Transverse colon (tissue), 4 donors: ENCODE measurements at regions not wholly inside any gene's neighbourhood (a gene's known extent, or its start where the extent isn't known, plus 50 kb on each side); places are given as distances from the start of the nearest gene placed in this dataset.

Experiments used
- DNase-seq: peaks from one replicate; pipeline ENCODE4 v3.0.0-alpha.2; 2019
- H3K27ac ChIP-seq, 4 donors: fragments of 200-600 bp; sonication (generic); 2 replicates each; pipeline ENCODE4 v1.5.1; 2016 to 2018; ENCODE audit warnings: inconsistent platforms in 4 of 4
- H3K27me3 ChIP-seq: fragments of 200-600 bp; sonication (generic); 2 replicates; pipeline ENCODE4 v1.5.1; 2017; ENCODE audit warnings: inconsistent platforms
- H3K36me3 ChIP-seq, 4 donors: fragments of 200-600 bp; sonication (generic); 2 replicates each; pipeline ENCODE4 v1.5.1; 2017 to 2019; ENCODE audit warnings: inconsistent platforms in 4 of 4
- H3K4me1 ChIP-seq, 4 donors: fragments of 200-600 bp; sonication (generic); 2 replicates each; pipeline ENCODE4 v1.5.1; 2017 to 2020; ENCODE audit warnings: inconsistent platforms in 4 of 4
- H3K4me3 ChIP-seq, 4 donors: fragments of 200-600 bp; sonication (generic); 1 replicate in 1 of 4; 2 replicates in 3 of 4; pipeline versions ENCODE4 v1.5.1 to v1.6.1; 2017 to 2019; ENCODE audit warnings: inconsistent platforms in 4 of 4
- H3K9me3 ChIP-seq, 2 donors: fragments of 200-600 bp; sonication (generic); 2 replicates each; pipeline ENCODE4 v1.5.1; 2017 to 2019; ENCODE audit warnings: inconsistent platforms in 2 of 2
- EP300 ChIP-seq: sonication (generic); formaldehyde crosslinking; IDR thresholded peaks from one replicate; pipeline ENCODE4 v1.6.1; 2017; ENCODE audit warnings: antibody characterized with exemption, low read depth
- POLR2A ChIP-seq: fragments of 450-650 bp; IDR thresholded peaks from one replicate; pipeline ENCODE4 v1.6.1; 2016; ENCODE audit warnings: antibody characterized with exemption, mild to moderate bottlenecking, moderate library complexity
- POLR2AphosphoS5 ChIP-seq, 3 donors: sonication (generic); formaldehyde crosslinking; IDR thresholded peaks; one replicate each; pipeline ENCODE4 v1.6.1; 2016; ENCODE audit warnings: antibody characterized with exemption in 3 of 3
- WGBS, 2 donors: methylation state at CpG; one replicate each; pipeline ENCODE4 v1.1.5; 2018; ENCODE audit warnings: low coverage in 1 of 2; 5-methylcytosine and 5-hydroxymethylcytosine counted together
- in situ Hi-C, 4 donors: fragments of 200-750 bp; cut with MboI; loops; one replicate each; pipeline versions ENCODE4 v1.15.0 to v1.15.1; 2017; ENCODE audit warnings: low sequenced_read_pairs in 3 of 4, low pct_ligation_motif_present in 1 of 4, low pct_unique_long_range_greater_than_20kb in 1 of 4
- intact Hi-C: fragments of 100-400 bp; cut with DNase I; formaldehyde crosslinking; loops from one replicate; pipeline ENCODE4 v1.15.1; 2023; ENCODE audit warnings: low total_unique reads
- TF ChIP-seq, protein P1 (sequence below), 5 experiments: fragments of 200-600 bp in 3 of 5; fragments of 450-650 bp in 2 of 5; sonication (generic) in 3 of 5; IDR thresholded peaks; 1 replicate in 2 of 5; 2 replicates in 3 of 5; pipeline ENCODE4 v1.5.1; 2016 to 2017; ENCODE audit warnings: antibody characterized with exemption in 5 of 5, inconsistent platforms in 3 of 5, mild to moderate bottlenecking in 2 of 5, moderate library complexity in 1 of 5

DNA sequence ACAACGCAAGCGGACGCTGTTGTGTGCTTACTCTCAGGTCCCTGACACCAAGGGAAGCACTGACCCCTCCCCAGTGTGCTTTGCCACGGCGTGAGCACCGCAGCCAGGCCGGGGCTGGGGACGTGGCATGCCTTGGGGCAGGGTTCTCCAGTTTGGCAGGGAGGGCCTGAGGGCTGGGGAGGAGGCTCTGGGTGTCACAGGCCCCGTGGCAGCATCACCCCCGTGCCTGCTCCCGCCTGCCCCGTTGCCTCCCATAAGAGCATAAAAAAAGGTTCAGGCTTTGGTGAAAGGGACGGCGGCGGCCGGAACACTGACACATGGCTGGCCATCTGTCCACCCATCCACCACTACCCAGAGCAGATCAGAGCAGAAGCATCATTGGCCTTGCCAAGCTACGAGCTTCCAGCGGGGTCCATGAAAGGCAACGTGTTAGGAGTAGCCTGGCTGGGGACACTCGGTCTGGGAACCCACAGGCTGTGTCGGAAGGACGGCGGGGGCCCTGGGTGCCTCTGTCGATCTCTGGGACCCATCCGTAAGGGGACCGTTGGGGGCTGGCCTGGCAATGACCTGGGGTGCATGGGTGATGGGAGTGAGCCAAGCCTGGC is 183.0 kb downstream of the IGLL1 start:
- H3K4me3 ChIP-seq, result no peak overlapping the region
- TF ChIP-seq, protein P1, sequence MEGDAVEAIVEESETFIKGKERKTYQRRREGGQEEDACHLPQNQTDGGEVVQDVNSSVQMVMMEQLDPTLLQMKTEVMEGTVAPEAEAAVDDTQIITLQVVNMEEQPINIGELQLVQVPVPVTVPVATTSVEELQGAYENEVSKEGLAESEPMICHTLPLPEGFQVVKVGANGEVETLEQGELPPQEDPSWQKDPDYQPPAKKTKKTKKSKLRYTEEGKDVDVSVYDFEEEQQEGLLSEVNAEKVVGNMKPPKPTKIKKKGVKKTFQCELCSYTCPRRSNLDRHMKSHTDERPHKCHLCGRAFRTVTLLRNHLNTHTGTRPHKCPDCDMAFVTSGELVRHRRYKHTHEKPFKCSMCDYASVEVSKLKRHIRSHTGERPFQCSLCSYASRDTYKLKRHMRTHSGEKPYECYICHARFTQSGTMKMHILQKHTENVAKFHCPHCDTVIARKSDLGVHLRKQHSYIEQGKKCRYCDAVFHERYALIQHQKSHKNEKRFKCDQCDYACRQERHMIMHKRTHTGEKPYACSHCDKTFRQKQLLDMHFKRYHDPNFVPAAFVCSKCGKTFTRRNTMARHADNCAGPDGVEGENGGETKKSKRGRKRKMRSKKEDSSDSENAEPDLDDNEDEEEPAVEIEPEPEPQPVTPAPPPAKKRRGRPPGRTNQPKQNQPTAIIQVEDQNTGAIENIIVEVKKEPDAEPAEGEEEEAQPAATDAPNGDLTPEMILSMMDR (IDR thresholded peaks at IDR 0.05), result no peak
- TF ChIP-seq EP300, result no peak
- no peak for TF ChIP-seq POLR2A
- no peak for DNase-seq
- H3K9me3 ChIP-seq, result no peaks in the 10 kb centered on the region
- peaks cover 5% of the 10 kb centered on the region for H3K27me3 ChIP-seq
- 88 to 90% methylated on average over 5 to 26 of the region's 26 CpGs for WGBS, 2 donors
- H3K4me1 ChIP-seq, result peaks cover 0 to 4% (median 4%) of the 10 kb centered on the region in 4 donors
- no peaks in the 10 kb centered on the region for H3K36me3 ChIP-seq
- H3K27ac ChIP-seq, result no peak overlapping the region
- in situ Hi-C loops, result loop anchor here in 2 of 4 donors (25.0 kb wide), 2 partner anchors 235 to 435 kb away; no protein-coding TSS in a partner anchor
- intact Hi-C loops, result no loop called here

DNA sequence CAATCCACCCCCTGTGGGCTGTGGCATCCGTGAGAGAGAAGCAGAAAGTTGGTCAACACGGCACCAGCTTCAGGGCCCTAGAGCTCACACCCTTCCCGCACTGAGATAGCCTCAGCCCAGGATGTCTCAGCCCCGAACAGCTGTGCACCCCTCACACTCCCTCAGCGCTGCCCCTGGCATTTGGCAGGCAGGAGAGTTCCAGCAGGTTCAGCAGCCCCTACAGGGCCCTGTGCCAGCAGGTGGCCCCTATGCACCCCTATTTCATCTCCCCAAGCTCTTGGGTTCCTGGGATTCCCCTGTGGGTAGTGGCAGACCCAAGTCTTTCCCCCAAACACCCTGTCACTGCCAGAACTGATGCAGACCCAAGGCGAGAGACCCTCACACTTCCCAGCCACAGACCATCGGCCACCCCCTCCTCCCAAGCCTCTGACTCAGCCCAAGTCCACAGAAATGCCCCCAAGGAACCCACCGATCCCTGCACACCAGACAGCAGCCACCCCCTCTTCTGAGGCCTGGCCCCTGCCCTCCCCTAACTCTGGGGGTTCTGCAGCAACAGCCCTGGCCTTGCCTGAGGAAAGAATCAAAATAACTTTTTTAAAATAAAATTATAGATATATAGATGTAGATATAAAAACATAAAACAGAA is 183.6 kb downstream of the IGLL1 start:
- H3K27ac ChIP-seq, result no peak overlapping the region
- DNase-seq, result no peak
- no peak overlapping the region for H3K4me3 ChIP-seq
- in situ Hi-C loops (loop anchor here in 2 of 4 donors (25.0 kb wide), 2 partner anchors 234 to 434 kb away; no protein-coding TSS in a partner anchor), intact Hi-C loops (no loop called here)
- H3K36me3 ChIP-seq, result no peaks in the 10 kb centered on the region
- no peak for TF ChIP-seq EP300
- TF ChIP-seq POLR2A, result no peak
- no peak for TF ChIP-seq POLR2AphosphoS5 (IDR thresholded peaks at IDR 0.05)
- TF ChIP-seq, protein P1 (IDR thresholded peaks at IDR 0.05), result no peak
- no peaks in the 10 kb centered on the region for H3K27me3 ChIP-seq
- WGBS, 2 donors, result 80 to 84% methylated on average over 2 to 5 of the region's 8 CpGs
- H3K4me1 ChIP-seq, result no peaks in the 10 kb centered on the region
- H3K9me3 ChIP-seq, result no peaks in the 10 kb centered on the region

DNA sequence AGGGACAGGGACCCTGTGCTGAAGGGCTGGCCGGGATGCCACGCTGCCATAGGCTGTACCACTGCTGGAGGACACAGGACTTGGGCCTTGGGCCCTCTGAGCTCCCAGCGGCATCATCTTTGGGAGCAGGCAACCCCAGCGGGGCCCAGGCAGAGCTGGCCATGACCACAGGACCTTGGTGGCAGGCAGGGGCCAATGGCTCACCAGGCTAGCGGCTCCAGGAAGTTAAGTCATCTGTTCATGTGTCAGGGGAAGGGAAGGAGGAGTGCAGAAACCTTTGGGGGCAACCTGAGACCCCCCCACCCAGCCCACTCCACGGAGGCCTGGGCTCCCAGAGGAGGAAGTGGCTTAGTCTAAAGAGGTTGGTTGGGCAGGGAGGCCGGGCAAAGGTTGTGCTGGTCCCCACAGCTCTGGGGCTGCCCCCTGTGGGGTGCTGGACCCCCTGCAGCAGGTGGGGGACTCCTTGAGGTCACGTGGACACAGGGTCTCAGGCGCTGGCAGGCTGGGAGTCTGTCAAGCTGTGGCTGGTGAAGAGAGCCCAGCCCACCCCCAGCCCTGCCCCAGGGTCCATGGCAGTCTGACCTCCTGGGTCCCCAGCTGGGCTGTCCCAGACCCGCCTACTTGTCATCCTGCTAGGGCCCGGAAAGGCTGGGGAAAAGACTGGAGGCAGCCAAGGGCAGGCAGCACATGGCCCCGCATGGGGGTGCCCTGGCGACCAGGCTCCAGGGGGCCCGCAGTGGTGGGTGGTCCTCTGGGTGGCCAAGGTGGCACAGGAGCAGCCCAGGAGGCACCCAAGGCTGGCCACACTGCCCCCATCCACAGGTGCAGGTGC is 184.3 kb downstream of the IGLL1 start:
- 75% methylated on average over 10 of the region's 14 CpGs; no CpG with 5 or more reads in 1 of the 2 donors for WGBS, 2 donors
- no peaks in the 10 kb centered on the region for H3K36me3 ChIP-seq
- TF ChIP-seq, protein P1 (IDR thresholded peaks at IDR 0.05), result no peak
- TF ChIP-seq POLR2A (no peak), EP300 (no peak)
- no peaks in the 10 kb centered on the region for H3K4me1 ChIP-seq
- in situ Hi-C loops, result loop anchor here in 2 of 4 donors (25.0 kb wide), 2 partner anchors 233 to 433 kb away; no protein-coding TSS in a partner anchor
- H3K27ac ChIP-seq, result no peak overlapping the region
- intact Hi-C loops, result no loop called here
- no peaks in the 10 kb centered on the region for H3K9me3 ChIP-seq
- H3K4me3 ChIP-seq, result no peak overlapping the region
- DNase-seq, result no peak
- no peaks in the 10 kb centered on the region for H3K27me3 ChIP-seq
